ENCODE measurements at regions not wholly inside any gene's neighbourhood (a gene's known extent, or its start where the extent isn't known, plus 50 kb on each side); places are given as distances from the start of the nearest gene placed in this dataset.

GRCh38 chr11:112374486-112375140, 114.0 kb upstream of the PLET1 start:
- Histone ChIP-seq H3K4me3 (ENCODE audit: low read depth, low read length) (no peak overlapping the region), H3K4me1 (ENCODE audit: control insufficient read depth, insufficient read depth, low read length) (no peaks in the 10 kb centered on the region), H3K9ac (ENCODE audit: low read length) (no peak overlapping the region), H3K27me3 (ENCODE audit: control insufficient read depth, insufficient read depth, low read length) (no peaks in the 10 kb centered on the region), H3K9me3 (ENCODE audit: control insufficient read depth, insufficient read depth, low read depth, low read length) (no peaks in the 10 kb centered on the region), H3K27ac (ENCODE audit: low read depth, low read length) (no peak overlapping the region), H3K36me3 (ENCODE audit: control insufficient read depth, insufficient read depth, low read length) (no peaks in the 10 kb centered on the region)

GRCh38 chr11:112377946-112378345, 117.3 kb upstream of the PLET1 start:
- Histone ChIP-seq H3K9me3 (ENCODE audit: control insufficient read depth, insufficient read depth, low read depth, low read length) (no peaks in the 10 kb centered on the region), H3K36me3 (ENCODE audit: control insufficient read depth, insufficient read depth, low read length) (no peaks in the 10 kb centered on the region), H3K4me3 (ENCODE audit: low read depth, low read length) (no peak overlapping the region), H3K9ac (ENCODE audit: low read length) (no peak overlapping the region), H3K4me1 (ENCODE audit: control insufficient read depth, insufficient read depth, low read length) (no peaks in the 10 kb centered on the region), H3K27ac (ENCODE audit: low read depth, low read length) (no peak overlapping the region), H3K27me3 (ENCODE audit: control insufficient read depth, insufficient read depth, low read length) (no peaks in the 10 kb centered on the region)

GRCh38 chr11:112380464-112380863, 119.8 kb upstream of the PLET1 start:
- H3K27ac ChIP-seq (ENCODE audit: low read depth, low read length): no peak overlapping the region
- H3K9ac ChIP-seq (ENCODE audit: low read length): no peak overlapping the region

GRCh38 chr11:112381578-112381977, 120.9 kb upstream of the PLET1 start:
- no peaks in the 10 kb centered on the region for H3K36me3 ChIP-seq (ENCODE audit: control insufficient read depth, insufficient read depth, low read length)
- no peaks in the 10 kb centered on the region for H3K27me3 ChIP-seq (ENCODE audit: control insufficient read depth, insufficient read depth, low read length)
- H3K9ac ChIP-seq (ENCODE audit: low read length): no peak overlapping the region
- H3K27ac ChIP-seq (ENCODE audit: low read depth, low read length): no peak overlapping the region
- H3K4me3 ChIP-seq (ENCODE audit: low read depth, low read length): no peak overlapping the region
- H3K9me3 ChIP-seq (ENCODE audit: control insufficient read depth, insufficient read depth, low read depth, low read length): no peaks in the 10 kb centered on the region
- H3K4me1 ChIP-seq (ENCODE audit: control insufficient read depth, insufficient read depth, low read length): no peaks in the 10 kb centered on the region

More at GRCh38 chr11:112380464-112380863, 119.8 kb upstream of the PLET1 start:
- Histone ChIP-seq H3K4me3 (ENCODE audit: low read depth, low read length) (no peak overlapping the region), H3K27me3 (ENCODE audit: control insufficient read depth, insufficient read depth, low read length) (no peaks in the 10 kb centered on the region), H3K36me3 (ENCODE audit: control insufficient read depth, insufficient read depth, low read length) (no peaks in the 10 kb centered on the region), H3K4me1 (ENCODE audit: control insufficient read depth, insufficient read depth, low read length) (no peaks in the 10 kb centered on the region), H3K9me3 (ENCODE audit: control insufficient read depth, insufficient read depth, low read depth, low read length) (no peaks in the 10 kb centered on the region)

- Histone ChIP-seq H3K9me3 (ENCODE audit: control insufficient read depth, insufficient read depth, low read depth, low read length) (no peaks in the 10 kb centered on the region), H3K4me3 (ENCODE audit: low read depth, low read length) (no peak overlapping the region), H3K36me3 (ENCODE audit: control insufficient read depth, insufficient read depth, low read length) (no peaks in the 10 kb centered on the region), H3K27ac (ENCODE audit: low read depth, low read length) (no peak overlapping the region), H3K9ac (ENCODE audit: low read length) (no peak overlapping the region), H3K4me1 (ENCODE audit: control insufficient read depth, insufficient read depth, low read length) (no peaks in the 10 kb centered on the region), H3K27me3 (ENCODE audit: control insufficient read depth, insufficient read depth, low read length) (no peaks in the 10 kb centered on the region)
Observed at GRCh38 chr11:112382561-112382960, 121.9 kb upstream of the PLET1 start.

GRCh38 chr11:112388496-112388895, 127.8 kb upstream of the PLET1 start:
- H3K4me1 ChIP-seq (ENCODE audit: control insufficient read depth, insufficient read depth, low read length): no peaks in the 10 kb centered on the region
- H3K9me3 ChIP-seq (ENCODE audit: control insufficient read depth, insufficient read depth, low read depth, low read length): 0 out of 2 replicates have a peak, but pooled peaks cover 13% of the 10 kb centered on the region
- no peaks in the 10 kb centered on the region for H3K36me3 ChIP-seq (ENCODE audit: control insufficient read depth, insufficient read depth, low read length)
- H3K27me3 ChIP-seq (ENCODE audit: control insufficient read depth, insufficient read depth, low read length): no peaks in the 10 kb centered on the region
- H3K9ac ChIP-seq (ENCODE audit: low read length): no peak overlapping the region
- H3K4me3 ChIP-seq (ENCODE audit: low read depth, low read length): no peak overlapping the region
- H3K27ac ChIP-seq (ENCODE audit: low read depth, low read length): no peak overlapping the region

- H3K9ac ChIP-seq (ENCODE audit: low read length): no peak overlapping the region
- H3K4me1 ChIP-seq (ENCODE audit: control insufficient read depth, insufficient read depth, low read length): no peaks in the 10 kb centered on the region
- H3K27ac ChIP-seq (ENCODE audit: low read depth, low read length): no peak overlapping the region
- 0 out of 2 replicates have a peak, but pooled peaks cover 13% of the 10 kb centered on the region for H3K9me3 ChIP-seq (ENCODE audit: control insufficient read depth, insufficient read depth, low read depth, low read length)
- no peaks in the 10 kb centered on the region for H3K36me3 ChIP-seq (ENCODE audit: control insufficient read depth, insufficient read depth, low read length)
- no peaks in the 10 kb centered on the region for H3K27me3 ChIP-seq (ENCODE audit: control insufficient read depth, insufficient read depth, low read length)
- H3K4me3 ChIP-seq (ENCODE audit: low read depth, low read length): no peak overlapping the region
Observed at GRCh38 chr11:112391086-112391485, 130.4 kb upstream of the PLET1 start.

GRCh38 chr11:112392904-112393303, 132.2 kb upstream of the PLET1 start:
- H3K9me3 ChIP-seq (ENCODE audit: control insufficient read depth, insufficient read depth, low read depth, low read length): 0 out of 2 replicates have a peak, but pooled peaks cover 12% of the 10 kb centered on the region
- no peaks in the 10 kb centered on the region for H3K36me3 ChIP-seq (ENCODE audit: control insufficient read depth, insufficient read depth, low read length)
- no peak overlapping the region for H3K9ac ChIP-seq (ENCODE audit: low read length)
- H3K4me3 ChIP-seq (ENCODE audit: low read depth, low read length): no peak overlapping the region
- H3K27ac ChIP-seq (ENCODE audit: low read depth, low read length): no peak overlapping the region
- no peaks in the 10 kb centered on the region for H3K27me3 ChIP-seq (ENCODE audit: control insufficient read depth, insufficient read depth, low read length)
- H3K4me1 ChIP-seq (ENCODE audit: control insufficient read depth, insufficient read depth, low read length): no peaks in the 10 kb centered on the region

- H3K4me1 ChIP-seq (ENCODE audit: control insufficient read depth, insufficient read depth, low read length): no peaks in the 10 kb centered on the region
- H3K9me3 ChIP-seq (ENCODE audit: control insufficient read depth, insufficient read depth, low read depth, low read length): 0 out of 2 replicates have a peak, but pooled peaks cover under 1% of the 10 kb centered on the region
- no peaks in the 10 kb centered on the region for H3K36me3 ChIP-seq (ENCODE audit: control insufficient read depth, insufficient read depth, low read length)
- no peak overlapping the region for H3K9ac ChIP-seq (ENCODE audit: low read length)
- H3K4me3 ChIP-seq (ENCODE audit: low read depth, low read length): no peak overlapping the region
- H3K27me3 ChIP-seq (ENCODE audit: control insufficient read depth, insufficient read depth, low read length): no peaks in the 10 kb centered on the region
- H3K27ac ChIP-seq (ENCODE audit: low read depth, low read length): no peak overlapping the region
Observed at GRCh38 chr11:112394304-112394703, 133.6 kb upstream of the PLET1 start.

GRCh38 chr11:112396076-112396475, 135.4 kb upstream of the PLET1 start:
- Histone ChIP-seq H3K9me3 (ENCODE audit: control insufficient read depth, insufficient read depth, low read depth, low read length) (no peaks in the 10 kb centered on the region), H3K36me3 (ENCODE audit: control insufficient read depth, insufficient read depth, low read length) (no peaks in the 10 kb centered on the region), H3K9ac (ENCODE audit: low read length) (no peak overlapping the region), H3K4me1 (ENCODE audit: control insufficient read depth, insufficient read depth, low read length) (no peaks in the 10 kb centered on the region), H3K27me3 (ENCODE audit: control insufficient read depth, insufficient read depth, low read length) (no peaks in the 10 kb centered on the region), H3K27ac (ENCODE audit: low read depth, low read length) (no peak overlapping the region), H3K4me3 (ENCODE audit: low read depth, low read length) (no peak overlapping the region)

GRCh38 chr11:112398798-112399478, 138.3 kb upstream of the PLET1 start:
- Histone ChIP-seq H3K36me3 (ENCODE audit: control insufficient read depth, insufficient read depth, low read length) (no peaks in the 10 kb centered on the region), H3K4me3 (ENCODE audit: low read depth, low read length) (no peak overlapping the region), H3K27me3 (ENCODE audit: control insufficient read depth, insufficient read depth, low read length) (no peaks in the 10 kb centered on the region), H3K9ac (ENCODE audit: low read length) (no peak overlapping the region), H3K9me3 (ENCODE audit: control insufficient read depth, insufficient read depth, low read depth, low read length) (no peaks in the 10 kb centered on the region), H3K4me1 (ENCODE audit: control insufficient read depth, insufficient read depth, low read length) (no peaks in the 10 kb centered on the region), H3K27ac (ENCODE audit: low read depth, low read length) (no peak overlapping the region)

All from HUES6 (cell line).